Colonic mucosa (tissue), 4 donors: ENCODE measurements at regions not wholly inside any gene's neighbourhood (a gene's known extent, or its start where the extent isn't known, plus 50 kb on each side); places are given as distances from the start of the nearest gene placed in this dataset.

ENCODE experiments used
- DNase-seq: peaks from one replicate; pipeline ENCODE4 v3.0.0-alpha.2; 2020
- H3K27ac ChIP-seq: fragments of 200-600 bp; one replicate; pipeline ENCODE4 v1.8.0; 2021
- H3K27me3 ChIP-seq: fragments of 200-600 bp; one replicate; pipeline ENCODE4 v1.8.0; 2021
- H3K36me3 ChIP-seq: fragments of 200-600 bp; one replicate; pipeline ENCODE4 v1.8.0; 2021
- H3K4me1 ChIP-seq: fragments of 200-600 bp; one replicate; pipeline ENCODE4 v1.8.0; 2021; ENCODE audit warnings: mild to moderate bottlenecking
- H3K4me3 ChIP-seq: fragments of 200-600 bp; one replicate; pipeline ENCODE4 v1.8.0; 2021
- H3K9ac ChIP-seq, 2 donors: one replicate each; pipeline ENCODE4 v1.7.0; 2013; ENCODE audit warnings: control low read depth in 2 of 2, low read depth in 2 of 2, low read length in 2 of 2
- H3K9me3 ChIP-seq: fragments of 200-600 bp; one replicate; pipeline ENCODE4 v1.8.0; 2021
- intact Hi-C: fragments of 100-400 bp; cut with DNase I; formaldehyde crosslinking; loops from one replicate; pipeline ENCODE4 v1.14.1; 2022
- TF ChIP-seq, protein P1 (sequence below): fragments of 200-600 bp; IDR thresholded peaks from one replicate; pipeline ENCODE4 v1.8.0; 2022; ENCODE audit warnings: antibody characterized with exemption, mild to moderate bottlenecking
- donor health status: healthy.
- donor health status: DM: no; HTN: no; CAD: no.
- donor health status: DM: no; HTN: no; CAD: no.

DNA sequence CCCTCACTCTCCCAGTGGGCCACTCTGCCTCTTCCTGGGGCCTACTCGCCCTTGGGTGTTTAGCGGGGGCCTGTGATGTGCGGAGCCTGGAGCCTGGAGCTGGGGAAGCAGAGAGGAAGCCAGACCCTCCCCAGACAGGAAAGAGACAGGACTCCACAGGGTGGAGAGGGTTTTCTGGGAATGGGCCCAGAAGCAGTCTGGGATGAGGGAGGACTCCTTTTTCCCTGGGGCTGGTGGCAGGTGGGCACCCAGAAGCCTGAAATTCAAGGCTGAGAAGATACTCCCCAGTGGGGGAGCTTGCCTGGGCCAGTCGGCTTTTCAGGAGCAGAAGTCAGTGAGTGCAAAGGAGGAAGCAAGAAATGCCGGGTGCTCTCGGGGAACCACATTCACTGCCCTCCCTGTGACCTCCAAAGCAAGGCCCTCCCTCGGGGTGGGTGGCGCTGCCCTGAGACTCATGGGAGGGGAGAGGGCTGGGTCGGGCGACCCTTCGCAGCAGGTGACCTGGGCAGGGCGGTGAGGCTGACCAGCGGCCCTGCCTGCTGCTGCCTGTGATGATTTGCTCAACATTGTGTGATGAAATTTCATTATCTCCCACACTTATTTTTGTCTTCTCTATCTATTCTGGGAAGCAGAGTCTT lies 1377.4 kb downstream of the BRD1 start:
- TF ChIP-seq, protein P1, sequence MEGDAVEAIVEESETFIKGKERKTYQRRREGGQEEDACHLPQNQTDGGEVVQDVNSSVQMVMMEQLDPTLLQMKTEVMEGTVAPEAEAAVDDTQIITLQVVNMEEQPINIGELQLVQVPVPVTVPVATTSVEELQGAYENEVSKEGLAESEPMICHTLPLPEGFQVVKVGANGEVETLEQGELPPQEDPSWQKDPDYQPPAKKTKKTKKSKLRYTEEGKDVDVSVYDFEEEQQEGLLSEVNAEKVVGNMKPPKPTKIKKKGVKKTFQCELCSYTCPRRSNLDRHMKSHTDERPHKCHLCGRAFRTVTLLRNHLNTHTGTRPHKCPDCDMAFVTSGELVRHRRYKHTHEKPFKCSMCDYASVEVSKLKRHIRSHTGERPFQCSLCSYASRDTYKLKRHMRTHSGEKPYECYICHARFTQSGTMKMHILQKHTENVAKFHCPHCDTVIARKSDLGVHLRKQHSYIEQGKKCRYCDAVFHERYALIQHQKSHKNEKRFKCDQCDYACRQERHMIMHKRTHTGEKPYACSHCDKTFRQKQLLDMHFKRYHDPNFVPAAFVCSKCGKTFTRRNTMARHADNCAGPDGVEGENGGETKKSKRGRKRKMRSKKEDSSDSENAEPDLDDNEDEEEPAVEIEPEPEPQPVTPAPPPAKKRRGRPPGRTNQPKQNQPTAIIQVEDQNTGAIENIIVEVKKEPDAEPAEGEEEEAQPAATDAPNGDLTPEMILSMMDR: no peak
- no peaks in the 10 kb centered on the region for H3K27me3 ChIP-seq
- no peaks in the 10 kb centered on the region for H3K4me1 ChIP-seq
- DNase-seq: no peak
- intact Hi-C loops: no loop called here
- H3K36me3 ChIP-seq: no peaks in the 10 kb centered on the region
- no peaks in the 10 kb centered on the region for H3K9me3 ChIP-seq
- H3K27ac ChIP-seq: no peak overlapping the region
- H3K9ac ChIP-seq: no peak overlapping the region
- H3K4me3 ChIP-seq: no peak overlapping the region

DNA sequence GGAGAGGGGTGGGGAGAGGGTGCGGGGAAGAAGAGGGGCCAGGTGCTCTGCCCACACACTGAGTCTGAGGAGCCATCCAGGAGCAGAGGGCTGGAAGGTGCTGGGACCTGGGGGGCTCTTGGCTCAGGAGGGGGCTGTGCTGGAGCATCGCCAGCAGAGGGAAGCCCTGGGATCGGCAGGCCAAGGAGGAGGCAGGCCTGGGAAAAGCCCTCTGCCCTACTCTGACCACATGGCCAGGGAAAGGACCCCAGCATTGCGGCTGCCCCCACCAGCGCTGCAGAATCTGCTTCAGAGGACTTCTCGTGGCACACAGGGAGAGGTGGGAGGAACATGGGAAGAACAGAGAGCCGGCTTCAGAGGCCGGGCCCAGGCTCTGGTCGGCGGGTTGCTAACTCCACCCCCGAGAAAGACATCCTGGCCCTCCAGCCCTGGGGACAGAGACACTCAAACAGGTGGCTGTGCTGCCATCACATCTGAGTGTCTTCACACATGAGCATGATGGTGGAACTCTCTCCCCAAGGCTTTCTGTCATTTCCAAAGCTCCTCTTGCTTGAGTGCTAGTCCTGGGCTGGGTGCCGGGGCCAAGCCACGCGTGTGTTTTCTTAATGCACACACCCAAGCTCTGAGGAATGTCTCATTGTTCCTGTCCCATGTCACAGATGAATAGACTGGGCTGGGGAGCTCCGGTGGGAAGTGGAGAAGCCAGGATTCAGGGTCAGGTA lies 1378.0 kb downstream of the BRD1 start:
- DNase-seq: no peak
- no peaks in the 10 kb centered on the region for H3K9me3 ChIP-seq

GRCh38 chr22:48448821-48449220 lies 1378.9 kb downstream of the BRD1 start:
- Histone ChIP-seq H3K9ac (no peak overlapping the region), H3K4me3 (no peak overlapping the region), H3K9me3 (no peaks in the 10 kb centered on the region), H3K27ac (no peak overlapping the region), H3K27me3 (no peaks in the 10 kb centered on the region), H3K4me1 (no peaks in the 10 kb centered on the region), H3K36me3 (no peaks in the 10 kb centered on the region)
- intact Hi-C loops: no loop called here
- TF ChIP-seq, protein P1: no peak
- no peak for DNase-seq

More for the DNA sequence above, 1378.0 kb downstream of the BRD1 start:
- Histone ChIP-seq H3K4me3 (no peak overlapping the region), H3K27ac (no peak overlapping the region), H3K36me3 (no peaks in the 10 kb centered on the region), H3K27me3 (no peaks in the 10 kb centered on the region), H3K4me1 (no peaks in the 10 kb centered on the region), H3K9ac (no peak overlapping the region)
- TF ChIP-seq, protein P1: no peak
- intact Hi-C loops: no loop called here

DNA sequence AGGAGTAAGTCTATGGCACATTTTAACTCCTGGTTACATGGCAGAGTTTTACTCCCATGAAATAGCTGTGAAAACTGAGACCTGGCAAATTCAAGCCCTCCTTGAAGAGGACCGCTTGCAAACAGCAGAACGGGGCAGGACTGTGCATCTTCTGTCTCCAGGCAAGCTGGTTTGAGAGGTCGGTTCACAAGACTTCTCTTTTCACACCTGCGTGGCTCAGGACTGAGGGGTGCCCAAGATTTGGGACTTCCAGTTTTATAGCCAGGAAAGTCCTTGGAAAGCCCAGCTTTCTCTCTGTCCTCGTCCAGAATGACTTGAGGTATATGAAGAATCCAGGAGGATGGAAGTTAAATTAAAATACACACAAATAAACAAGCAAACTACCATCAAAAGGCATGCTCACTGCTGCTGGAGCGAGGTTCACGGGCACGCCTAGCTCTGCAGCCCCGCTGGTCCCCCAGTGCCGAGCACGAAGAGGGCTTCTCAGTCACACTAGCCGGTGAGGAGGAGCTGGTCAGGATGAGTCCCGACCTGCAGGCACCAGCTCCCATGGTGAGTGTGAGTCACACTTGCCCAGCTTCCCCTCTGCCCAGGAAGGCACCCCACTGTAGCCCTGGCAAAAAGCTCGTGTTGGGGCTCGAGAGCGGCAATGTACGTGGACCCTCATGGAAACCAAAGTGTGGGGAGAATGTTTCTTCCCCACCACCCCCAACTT lies 1382.4 kb downstream of the BRD1 start:
- TF ChIP-seq, protein P1: no peak
- Histone ChIP-seq H3K4me3 (no peak overlapping the region), H3K9ac (no peak overlapping the region), H3K9me3 (no peaks in the 10 kb centered on the region), H3K27ac (no peak overlapping the region), H3K36me3 (no peaks in the 10 kb centered on the region), H3K27me3 (no peaks in the 10 kb centered on the region), H3K4me1 (no peaks in the 10 kb centered on the region)
- DNase-seq: no peak
- intact Hi-C loops: no loop called here

DNA sequence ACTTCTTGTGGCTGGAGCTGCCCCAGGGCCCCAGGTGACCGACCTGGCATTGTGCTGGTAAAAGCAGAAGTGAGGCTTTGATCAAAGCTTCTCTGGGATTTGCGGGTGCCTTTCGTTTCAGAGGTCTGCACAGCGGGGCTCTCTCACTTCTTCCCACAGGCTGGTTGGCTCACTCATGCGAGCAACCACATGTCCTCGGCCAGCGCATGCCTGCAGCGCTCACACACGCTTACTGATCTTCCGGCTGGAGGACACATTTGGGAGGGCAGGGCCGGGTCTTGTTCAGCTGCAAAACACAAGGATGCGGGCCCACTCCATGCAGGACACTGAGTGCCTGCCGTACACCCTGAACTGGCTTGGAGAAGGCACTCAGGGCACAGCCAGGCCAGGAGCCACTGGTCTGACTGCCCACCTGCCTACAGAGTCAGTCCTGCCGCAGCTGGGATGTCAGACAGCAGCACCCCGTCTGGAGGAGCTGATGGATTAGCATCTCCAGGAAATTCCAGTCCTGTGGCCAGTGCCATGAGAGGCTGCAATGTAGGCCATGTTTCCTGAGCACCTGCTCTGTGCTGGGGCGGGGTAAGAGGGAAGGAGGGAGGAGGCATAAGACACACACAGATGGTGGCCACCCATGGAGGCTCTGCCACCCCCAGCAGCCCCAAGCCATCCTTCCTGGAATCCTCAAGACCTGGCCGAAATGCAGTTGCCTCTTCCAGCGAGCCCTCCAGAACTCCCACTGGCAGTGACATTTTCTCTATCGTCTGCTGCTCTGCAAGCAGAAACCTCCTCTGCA lies 1383.2 kb downstream of the BRD1 start:
- H3K9ac ChIP-seq: no peak overlapping the region
- no peaks in the 10 kb centered on the region for H3K4me1 ChIP-seq
- no peak for DNase-seq
- no peaks in the 10 kb centered on the region for H3K27me3 ChIP-seq
- H3K27ac ChIP-seq: no peak overlapping the region
- H3K36me3 ChIP-seq: no peaks in the 10 kb centered on the region
- H3K9me3 ChIP-seq: no peaks in the 10 kb centered on the region
- no peak overlapping the region for H3K4me3 ChIP-seq
- TF ChIP-seq, protein P1: no peak
- intact Hi-C loops: no loop called here
